ENCODE measurements at regions not wholly inside any gene's neighbourhood (a gene's known extent, or its start where the extent isn't known, plus 50 kb on each side); places are given as distances from the start of the nearest gene placed in this dataset.
"Not testable (repeated sequence)": the region's sequence is repeated elsewhere in the genome, so short reads cannot be mapped to it uniquely, and the experiment has no call there.

GRCh38 chr9:66712870-66713269 is 187.7 kb upstream of the ZNF658 start:
- H3K27me3 Mint-ChIP-seq (ENCODE audit: unreplicated experiment); H3K36me3 Mint-ChIP-seq (ENCODE audit: insufficient read depth, unreplicated experiment); H3K4me3 Mint-ChIP-seq (ENCODE audit: low read depth, unreplicated experiment); CTCF ChIA-PET; H3K4me1 Mint-ChIP-seq (ENCODE audit: low read depth, unreplicated experiment); DNase-seq; intact Hi-C loops (cut with micrococcal nuclease; ENCODE audit: unreplicated experiment); H3K27ac Mint-ChIP-seq (ENCODE audit: unreplicated experiment); H3K9me3 Mint-ChIP-seq (ENCODE audit: low read depth, unreplicated experiment); BruUV-seq (replicated peaks): not testable (repeated sequence)

GRCh38 chr9:66713552-66713951 is 187.0 kb upstream of the ZNF658 start:
- H3K36me3 Mint-ChIP-seq (ENCODE audit: insufficient read depth, unreplicated experiment); BruUV-seq (replicated peaks); H3K4me3 Mint-ChIP-seq (ENCODE audit: low read depth, unreplicated experiment); H3K27me3 Mint-ChIP-seq (ENCODE audit: unreplicated experiment); H3K9me3 Mint-ChIP-seq (ENCODE audit: low read depth, unreplicated experiment); CTCF ChIA-PET; H3K4me1 Mint-ChIP-seq (ENCODE audit: low read depth, unreplicated experiment); DNase-seq; intact Hi-C loops (cut with micrococcal nuclease; ENCODE audit: unreplicated experiment); H3K27ac Mint-ChIP-seq (ENCODE audit: unreplicated experiment): not testable (repeated sequence)

- H3K27me3 Mint-ChIP-seq (ENCODE audit: unreplicated experiment); BruUV-seq (replicated peaks); H3K9me3 Mint-ChIP-seq (ENCODE audit: low read depth, unreplicated experiment); H3K4me3 Mint-ChIP-seq (ENCODE audit: low read depth, unreplicated experiment); H3K4me1 Mint-ChIP-seq (ENCODE audit: low read depth, unreplicated experiment); H3K27ac Mint-ChIP-seq (ENCODE audit: unreplicated experiment); H3K36me3 Mint-ChIP-seq (ENCODE audit: insufficient read depth, unreplicated experiment); CTCF ChIA-PET; DNase-seq; intact Hi-C loops (cut with micrococcal nuclease; ENCODE audit: unreplicated experiment): not testable (repeated sequence)
Observed at GRCh38 chr9:66720845-66721244, 179.7 kb upstream of the ZNF658 start.

- DNase-seq; H3K4me1 Mint-ChIP-seq (ENCODE audit: low read depth, unreplicated experiment); H3K27ac Mint-ChIP-seq (ENCODE audit: unreplicated experiment); H3K27me3 Mint-ChIP-seq (ENCODE audit: unreplicated experiment); H3K4me3 Mint-ChIP-seq (ENCODE audit: low read depth, unreplicated experiment); BruUV-seq (replicated peaks); CTCF ChIA-PET; H3K36me3 Mint-ChIP-seq (ENCODE audit: insufficient read depth, unreplicated experiment); intact Hi-C loops (cut with micrococcal nuclease; ENCODE audit: unreplicated experiment); H3K9me3 Mint-ChIP-seq (ENCODE audit: low read depth, unreplicated experiment): not testable (repeated sequence)
Observed at GRCh38 chr9:66727540-66727939, 173.0 kb upstream of the ZNF658 start.

GRCh38 chr9:66736686-66737085 is 163.8 kb upstream of the ZNF658 start:
- BruUV-seq (replicated peaks); intact Hi-C loops (cut with micrococcal nuclease; ENCODE audit: unreplicated experiment); H3K4me1 Mint-ChIP-seq (ENCODE audit: low read depth, unreplicated experiment); H3K9me3 Mint-ChIP-seq (ENCODE audit: low read depth, unreplicated experiment); H3K27ac Mint-ChIP-seq (ENCODE audit: unreplicated experiment); H3K4me3 Mint-ChIP-seq (ENCODE audit: low read depth, unreplicated experiment); H3K36me3 Mint-ChIP-seq (ENCODE audit: insufficient read depth, unreplicated experiment); H3K27me3 Mint-ChIP-seq (ENCODE audit: unreplicated experiment); CTCF ChIA-PET; DNase-seq: not testable (repeated sequence)

- BruUV-seq (replicated peaks); CTCF ChIA-PET; H3K36me3 Mint-ChIP-seq (ENCODE audit: insufficient read depth, unreplicated experiment); H3K4me1 Mint-ChIP-seq (ENCODE audit: low read depth, unreplicated experiment); H3K27ac Mint-ChIP-seq (ENCODE audit: unreplicated experiment); H3K4me3 Mint-ChIP-seq (ENCODE audit: low read depth, unreplicated experiment); H3K9me3 Mint-ChIP-seq (ENCODE audit: low read depth, unreplicated experiment); H3K27me3 Mint-ChIP-seq (ENCODE audit: unreplicated experiment); intact Hi-C loops (cut with micrococcal nuclease; ENCODE audit: unreplicated experiment); DNase-seq: not testable (repeated sequence)
Observed at GRCh38 chr9:66738418-66738817, 162.1 kb upstream of the ZNF658 start.

GRCh38 chr9:66740136-66740535 is 160.4 kb upstream of the ZNF658 start:
- not testable (repeated sequence) for BruUV-seq (replicated peaks)

GRCh38 chr9:66745846-66746245 is 154.7 kb upstream of the ZNF658 start:
- DNase-seq; H3K9me3 Mint-ChIP-seq (ENCODE audit: low read depth, unreplicated experiment); H3K27ac Mint-ChIP-seq (ENCODE audit: unreplicated experiment); H3K27me3 Mint-ChIP-seq (ENCODE audit: unreplicated experiment); H3K4me1 Mint-ChIP-seq (ENCODE audit: low read depth, unreplicated experiment); H3K4me3 Mint-ChIP-seq (ENCODE audit: low read depth, unreplicated experiment); intact Hi-C loops (cut with micrococcal nuclease; ENCODE audit: unreplicated experiment); BruUV-seq (replicated peaks); CTCF ChIA-PET; H3K36me3 Mint-ChIP-seq (ENCODE audit: insufficient read depth, unreplicated experiment): not testable (repeated sequence)

More at GRCh38 chr9:66740136-66740535, 160.4 kb upstream of the ZNF658 start:
- H3K4me1 Mint-ChIP-seq (ENCODE audit: low read depth, unreplicated experiment); intact Hi-C loops (cut with micrococcal nuclease; ENCODE audit: unreplicated experiment); DNase-seq; H3K36me3 Mint-ChIP-seq (ENCODE audit: insufficient read depth, unreplicated experiment); H3K27me3 Mint-ChIP-seq (ENCODE audit: unreplicated experiment); H3K9me3 Mint-ChIP-seq (ENCODE audit: low read depth, unreplicated experiment); H3K27ac Mint-ChIP-seq (ENCODE audit: unreplicated experiment); H3K4me3 Mint-ChIP-seq (ENCODE audit: low read depth, unreplicated experiment); CTCF ChIA-PET: not testable (repeated sequence)

GRCh38 chr9:66752324-66752923 is 148.1 kb upstream of the ZNF658 start:
- H3K27me3 Mint-ChIP-seq (ENCODE audit: unreplicated experiment); H3K4me3 Mint-ChIP-seq (ENCODE audit: low read depth, unreplicated experiment); CTCF ChIA-PET; H3K36me3 Mint-ChIP-seq (ENCODE audit: insufficient read depth, unreplicated experiment); H3K27ac Mint-ChIP-seq (ENCODE audit: unreplicated experiment); H3K9me3 Mint-ChIP-seq (ENCODE audit: low read depth, unreplicated experiment); DNase-seq; H3K4me1 Mint-ChIP-seq (ENCODE audit: low read depth, unreplicated experiment); intact Hi-C loops (cut with micrococcal nuclease; ENCODE audit: unreplicated experiment); BruUV-seq (replicated peaks): not testable (repeated sequence)

- CTCF ChIA-PET; DNase-seq; H3K27ac Mint-ChIP-seq (ENCODE audit: unreplicated experiment): not testable (repeated sequence)
Observed at GRCh38 chr9:66759825-66760492, 140.6 kb upstream of the ZNF658 start.

More at GRCh38 chr9:66759825-66760492, 140.6 kb upstream of the ZNF658 start:
- BruUV-seq (replicated peaks); H3K4me1 Mint-ChIP-seq (ENCODE audit: low read depth, unreplicated experiment); H3K36me3 Mint-ChIP-seq (ENCODE audit: insufficient read depth, unreplicated experiment); H3K4me3 Mint-ChIP-seq (ENCODE audit: low read depth, unreplicated experiment); H3K9me3 Mint-ChIP-seq (ENCODE audit: low read depth, unreplicated experiment); H3K27me3 Mint-ChIP-seq (ENCODE audit: unreplicated experiment); intact Hi-C loops (cut with micrococcal nuclease; ENCODE audit: unreplicated experiment): not testable (repeated sequence)
